MM.1S (cell line): ENCODE measurements at regions not wholly inside any gene's neighbourhood (a gene's known extent, or its start where the extent isn't known, plus 50 kb on each side); places are given as distances from the start of the nearest gene placed in this dataset.
"Not testable (repeated sequence)": the region's sequence is repeated elsewhere in the genome, so short reads cannot be mapped to it uniquely, and the experiment has no call there.

ENCODE experiments used
- DNase-seq: peaks from one replicate; pipeline ENCODE4 v3.0.0-alpha.2; 2015
- H2AFZ ChIP-seq: fragments of 300-600 bp; sonication (generic); 2 replicates; pipeline ENCODE4 v1.6.0; 2016; ENCODE audit warnings: antibody characterized with exemption, low read length
- H3F3A ChIP-seq: fragments of 300-600 bp; sonication (generic); 2 replicates; pipeline ENCODE4 v1.6.1; 2016; ENCODE audit warnings: mild to moderate bottlenecking, antibody characterized with exemption, low read length, moderate library complexity, mixed read lengths; ENCODE audit not compliant: insufficient read depth
- H3K27ac ChIP-seq: fragments of 300-600 bp; sonication (generic); 2 replicates; pipeline ENCODE4 v1.5.1; 2016; ENCODE audit warnings: mild to moderate bottlenecking, low read length
- H3K27me3 ChIP-seq: fragments of 300-600 bp; sonication (generic); replicated peaks from 2 replicates; pipeline ENCODE4 v1.6.0; 2016; ENCODE audit warnings: low read length; ENCODE audit not compliant: insufficient read depth
- H3K36me3 ChIP-seq: fragments of 300-600 bp; sonication (generic); replicated peaks from 2 replicates; pipeline ENCODE4 v1.6.1; 2016; ENCODE audit warnings: mild to moderate bottlenecking, low read length, mixed read lengths; ENCODE audit not compliant: insufficient read depth
- H3K4me1 ChIP-seq: fragments of 300-600 bp; sonication (generic); 2 replicates; pipeline ENCODE4 v1.6.1; 2016; ENCODE audit warnings: low read length, mixed read lengths
- H3K4me2 ChIP-seq: fragments of 300-600 bp; sonication (generic); 2 replicates; pipeline ENCODE4 v1.6.0; 2016; ENCODE audit warnings: low read depth, low read length
- H3K4me3 ChIP-seq: fragments of 300-600 bp; sonication (generic); 2 replicates; pipeline ENCODE4 v1.5.1; 2016; ENCODE audit warnings: low read length, mixed read lengths
- H3K79me2 ChIP-seq: fragments of 300-600 bp; sonication (generic); 2 replicates; pipeline ENCODE4 v1.6.1; 2016; ENCODE audit warnings: mixed run types, low read length, mixed read lengths
- H3K9ac ChIP-seq: fragments of 300-600 bp; sonication (generic); 2 replicates; pipeline ENCODE4 v1.6.1; 2016; ENCODE audit warnings: low read length, mixed read lengths
- H3K9me2 ChIP-seq: fragments of 300-600 bp; sonication (generic); replicated peaks from 2 replicates; pipeline ENCODE4 v1.6.1; 2016; ENCODE audit warnings: mild to moderate bottlenecking, low read length, mixed read lengths; ENCODE audit not compliant: insufficient read depth
- H3K9me3 ChIP-seq: fragments of 300-600 bp; sonication (generic); replicated peaks from 2 replicates; pipeline ENCODE4 v1.6.1; 2016; ENCODE audit warnings: mild to moderate bottlenecking, low read length, mixed read lengths; ENCODE audit not compliant: insufficient read depth
- H4K20me1 ChIP-seq: fragments of 300-600 bp; sonication (generic); 2 replicates; pipeline ENCODE4 v1.6.1; 2016; ENCODE audit warnings: mild to moderate bottlenecking, low read length, moderate library complexity, mixed read lengths; ENCODE audit not compliant: insufficient read depth
- CTCF ChIP-seq: fragments of 300-600 bp; sonication (generic); IDR thresholded peaks from 2 replicates; pipeline ENCODE4 v1.5.1; 2016; ENCODE audit warnings: antibody characterized with exemption, low read length, mixed read lengths
- EZH2 ChIP-seq: fragments of 300-600 bp; sonication (generic); optimal IDR thresholded peaks from 2 replicates; pipeline ENCODE3; 2017; ENCODE audit warnings: low read depth, mild to moderate bottlenecking, antibody characterized with exemption, low read length, mixed read lengths
- EZH2phosphoT487 ChIP-seq: fragments of 300-600 bp; sonication (generic); IDR thresholded peaks from 2 replicates; pipeline ENCODE4 v1.6.1; 2018; ENCODE audit warnings: antibody characterized with exemption, low read length

DNA sequence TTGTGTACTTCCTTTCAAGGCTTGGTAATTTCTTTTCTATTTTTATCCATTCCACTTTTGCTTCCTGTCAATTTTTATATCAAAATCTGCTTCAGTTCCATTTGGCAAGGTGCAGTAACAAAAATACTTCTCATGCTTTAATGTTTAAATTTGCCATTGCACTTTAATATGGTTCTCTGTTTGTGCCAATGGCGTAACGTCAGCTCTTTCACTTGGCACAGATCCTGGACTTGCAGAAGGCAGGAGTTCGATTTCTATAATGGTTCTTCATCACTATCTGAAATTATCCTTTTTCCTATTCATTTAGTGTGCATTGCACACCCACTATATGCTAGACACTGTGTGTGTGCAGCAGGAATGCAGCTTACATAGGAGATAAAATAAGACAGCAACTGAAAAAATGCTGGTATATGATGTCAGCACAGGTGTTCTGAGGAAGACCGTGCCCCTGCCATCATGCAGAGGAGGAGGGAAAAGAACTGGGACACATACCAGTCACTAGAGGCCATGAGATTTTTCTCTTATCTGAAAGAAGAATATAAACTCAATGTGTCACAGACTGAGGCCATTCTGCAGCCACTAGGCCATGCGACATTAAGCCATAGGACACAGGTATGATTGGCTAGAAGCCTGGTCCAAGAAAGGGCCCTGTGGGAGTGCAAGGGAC lies 298.2 kb downstream of the RPAP3 start:
- Histone ChIP-seq H3K4me3 (no peak overlapping the region), H3K9ac (no peak overlapping the region), H3K27me3 (no peaks in the 10 kb centered on the region), H3K36me3 (no peaks in the 10 kb centered on the region), H3K4me1 (peaks cover 16% of the 10 kb centered on the region), H4K20me1 (no peaks in the 10 kb centered on the region), H3K79me2 (no peaks in the 10 kb centered on the region), H3K27ac (peak overlapping the region; percentile 25; the same call in 1 of the 2 replicates), H3K9me3 (no peaks in the 10 kb centered on the region), H3K9me2 (no peaks in the 10 kb centered on the region), H2AFZ (peak overlapping the region; percentile 51), H3K4me2 (peak overlapping the region; percentile 42), H3F3A (no peaks in the 10 kb centered on the region)
- DNase-seq, result no peak
- TF ChIP-seq EZH2 (no peak), CTCF (no peak), EZH2phosphoT487 (no peak)

- H3K9me2 ChIP-seq, result no peaks in the 10 kb centered on the region
- TF ChIP-seq EZH2 (no peak), CTCF (no peak), EZH2phosphoT487 (no peak)
- no peak overlapping the region for H3K9ac ChIP-seq
- H3K4me2 ChIP-seq, result no peak overlapping the region
- no peak overlapping the region for H2AFZ ChIP-seq
- H3K4me1 ChIP-seq, result peaks cover 15% of the 10 kb centered on the region
- H3K79me2 ChIP-seq, result no peaks in the 10 kb centered on the region
- no peaks in the 10 kb centered on the region for H3K36me3 ChIP-seq
- H3K9me3 ChIP-seq, result no peaks in the 10 kb centered on the region
- no peak overlapping the region for H3K4me3 ChIP-seq
- DNase-seq, result no peak
- no peaks in the 10 kb centered on the region for H3F3A ChIP-seq
- H4K20me1 ChIP-seq, result no peaks in the 10 kb centered on the region
- H3K27me3 ChIP-seq, result no peaks in the 10 kb centered on the region
- H3K27ac ChIP-seq, result no peak overlapping the region
Measured at GRCh38 chr12:47403681-47404080, 302.1 kb downstream of the RPAP3 start.

DNA sequence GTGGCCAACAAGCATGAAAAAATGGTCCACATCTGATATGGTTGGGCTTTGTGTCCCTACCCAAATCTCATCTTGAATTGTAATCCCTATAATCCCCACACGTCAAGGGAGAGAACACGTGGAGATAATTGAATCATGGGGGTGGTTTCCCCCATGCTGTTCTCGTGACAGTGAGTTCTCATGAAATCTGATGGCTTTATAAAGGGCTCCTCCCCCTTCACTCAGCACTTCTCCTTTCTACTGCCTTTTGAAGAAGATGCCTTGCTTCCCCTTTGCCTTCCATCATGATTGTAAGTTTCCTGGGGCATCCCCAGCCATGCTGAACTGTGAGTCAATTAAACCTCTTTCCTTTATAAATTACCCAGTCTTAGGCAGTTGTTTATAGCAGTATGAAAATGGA lies 304.6 kb downstream of the RPAP3 start:
- H2AFZ ChIP-seq, H3K9ac ChIP-seq, H4K20me1 ChIP-seq, H3K27ac ChIP-seq, H3K36me3 ChIP-seq, H3K27me3 ChIP-seq, H3K9me2 ChIP-seq, DNase-seq, H3K79me2 ChIP-seq, H3K4me2 ChIP-seq, H3K9me3 ChIP-seq, H3F3A ChIP-seq, H3K4me3 ChIP-seq: not testable (repeated sequence)
- peaks cover 13% of the 10 kb centered on the region for H3K4me1 ChIP-seq

DNA sequence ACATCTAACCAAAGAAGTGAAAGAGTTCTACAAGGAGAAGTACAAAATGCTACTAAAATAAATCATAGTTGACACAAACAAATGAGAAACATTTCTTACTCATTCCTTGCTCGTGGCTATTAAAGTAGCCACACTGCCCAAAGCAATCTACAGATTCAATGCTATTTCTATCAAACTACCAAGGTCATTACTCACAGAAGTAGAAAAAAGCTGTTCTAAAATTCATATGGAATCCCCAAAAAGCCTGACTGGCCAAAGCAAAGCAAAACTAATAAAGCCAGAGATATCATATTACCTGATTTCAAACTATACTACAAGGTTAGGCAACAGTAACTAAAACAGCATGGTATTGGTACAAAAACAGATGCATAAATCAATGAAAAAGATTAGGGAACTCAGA lies 305.6 kb downstream of the RPAP3 start:
- H3K9me3 ChIP-seq, result no peaks in the 10 kb centered on the region
- no peak for DNase-seq
- no peak overlapping the region for H3K27ac ChIP-seq
- no peak overlapping the region for H3K4me2 ChIP-seq
- H3K36me3 ChIP-seq, result no peaks in the 10 kb centered on the region
- no peak overlapping the region for H3K4me3 ChIP-seq
- H3K27me3 ChIP-seq, result no peaks in the 10 kb centered on the region
- H2AFZ ChIP-seq, result no peak overlapping the region
- no peak for TF ChIP-seq CTCF
- no peak for TF ChIP-seq EZH2phosphoT487
- TF ChIP-seq EZH2, result no peak
- H3K9ac ChIP-seq, result no peak overlapping the region
- no peaks in the 10 kb centered on the region for H3K9me2 ChIP-seq
- no peaks in the 10 kb centered on the region for H4K20me1 ChIP-seq
- peaks cover 13% of the 10 kb centered on the region for H3K4me1 ChIP-seq
- H3K79me2 ChIP-seq, result no peaks in the 10 kb centered on the region
- H3F3A ChIP-seq, result peaks cover 5% of the 10 kb centered on the region; the same call in 1 of the 2 replicates
